ENCODE measurements at regions not wholly inside any gene's neighbourhood (a gene's known extent, or its start where the extent isn't known, plus 50 kb on each side); places are given as distances from the start of the nearest gene placed in this dataset.

- Histone ChIP-seq H3K27me3 (ENCODE audit: control insufficient read depth, insufficient read depth, low read length) (no peaks in the 10 kb centered on the region), H3K9me3 (ENCODE audit: control insufficient read depth, insufficient read depth, low read length) (no peaks in the 10 kb centered on the region), H3K4me3 (ENCODE audit: low read depth, low read length) (no peak overlapping the region), H3K27ac (ENCODE audit: low read depth, low read length) (no peak overlapping the region)
- ChIA-PET POLR2A (no interaction called here), CTCF (no interaction called here)
- TF ChIP-seq CTCF (IDR thresholded peaks at IDR 0.05; ENCODE audit: low read depth, low read length): no peak
- DNase-seq (ENCODE audit: low read depth, low spot score): no peak
Observed at GRCh38 chr9:12497790-12498189, 195.4 kb upstream of the TYRP1 start.

- Histone ChIP-seq H3K4me3 (ENCODE audit: low read depth, low read length) (no peak overlapping the region), H3K27ac (ENCODE audit: low read depth, low read length) (no peak overlapping the region), H3K9me3 (ENCODE audit: control insufficient read depth, insufficient read depth, low read length) (no peaks in the 10 kb centered on the region), H3K27me3 (ENCODE audit: control insufficient read depth, insufficient read depth, low read length) (no peaks in the 10 kb centered on the region)
- TF ChIP-seq CTCF (IDR thresholded peaks at IDR 0.05; ENCODE audit: low read depth, low read length): no peak
- DNase-seq (ENCODE audit: low read depth, low spot score): no peak
- POLR2A ChIA-PET: no interaction called here
- CTCF ChIA-PET: no interaction called here
Observed at GRCh38 chr9:12502520-12502919, 190.7 kb upstream of the TYRP1 start.

- no peaks in the 10 kb centered on the region for H3K9me3 ChIP-seq (ENCODE audit: control insufficient read depth, insufficient read depth, low read length)
- no peak for TF ChIP-seq CTCF (IDR thresholded peaks at IDR 0.05; ENCODE audit: low read depth, low read length)
- DNase-seq (ENCODE audit: low read depth, low spot score): no peak
- ChIA-PET POLR2A (no interaction called here), CTCF (interaction anchor here (0.6 kb wide), 1 partner anchor 44 kb away, joined by 3 read pairs; no protein-coding TSS in a partner anchor)
- no peak overlapping the region for H3K27ac ChIP-seq (ENCODE audit: low read depth, low read length)
- H3K4me3 ChIP-seq (ENCODE audit: low read depth, low read length): no peak overlapping the region
- H3K27me3 ChIP-seq (ENCODE audit: control insufficient read depth, insufficient read depth, low read length): no peaks in the 10 kb centered on the region
Observed at GRCh38 chr9:12503606-12504122, 189.5 kb upstream of the TYRP1 start.

- TF ChIP-seq CTCF (IDR thresholded peaks at IDR 0.05; ENCODE audit: low read depth, low read length): no peak
- CTCF ChIA-PET: no interaction called here
- no peak overlapping the region for H3K27ac ChIP-seq (ENCODE audit: low read depth, low read length)
- no peak overlapping the region for H3K4me3 ChIP-seq (ENCODE audit: low read depth, low read length)
- no peaks in the 10 kb centered on the region for H3K9me3 ChIP-seq (ENCODE audit: control insufficient read depth, insufficient read depth, low read length)
- POLR2A ChIA-PET: no interaction called here
- H3K27me3 ChIP-seq (ENCODE audit: control insufficient read depth, insufficient read depth, low read length): no peaks in the 10 kb centered on the region
- DNase-seq (ENCODE audit: low read depth, low spot score): no peak
Observed at GRCh38 chr9:12510551-12510950, 182.6 kb upstream of the TYRP1 start.

DNA sequence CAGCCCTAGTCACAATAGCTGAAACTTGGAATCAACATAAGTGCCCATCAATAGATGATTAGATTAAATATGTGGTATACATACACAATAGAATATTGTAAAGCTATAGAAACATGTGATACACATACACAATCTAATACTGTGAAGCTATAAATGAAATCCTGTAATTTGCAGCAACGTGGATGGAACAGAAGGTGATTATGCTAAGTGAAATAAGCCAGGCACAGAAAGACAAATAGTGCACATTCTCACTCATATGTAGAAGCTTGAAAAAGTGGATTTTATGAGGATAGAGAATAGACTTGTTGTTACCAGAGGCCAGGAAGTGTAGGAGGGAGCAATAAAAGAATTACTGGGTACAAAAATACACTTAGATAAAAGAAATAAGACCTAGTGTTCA is 181.5 kb upstream of the TYRP1 start:
- Histone ChIP-seq H3K27ac (ENCODE audit: low read depth, low read length) (no peak overlapping the region), H3K9me3 (ENCODE audit: control insufficient read depth, insufficient read depth, low read length) (no peaks in the 10 kb centered on the region), H3K4me3 (ENCODE audit: low read depth, low read length) (no peak overlapping the region), H3K27me3 (ENCODE audit: control insufficient read depth, insufficient read depth, low read length) (no peaks in the 10 kb centered on the region)
- DNase-seq (ENCODE audit: low read depth, low spot score): no peak
- CTCF ChIA-PET: interaction anchor here (0.6 kb wide), 1 partner anchor 1733 kb away, joined by 3 read pairs; no protein-coding TSS in a partner anchor
- POLR2A ChIA-PET: no interaction called here
- no peak for TF ChIP-seq CTCF (IDR thresholded peaks at IDR 0.05; ENCODE audit: low read depth, low read length)
